Stimulated activated CD8-positive, alpha-beta memory T cell treated with anti-CD3 and anti-CD28 coated beads, Interleukin-2, amount 100 ng/mL, for 48 hours (primary cell): ENCODE measurements at regions not wholly inside any gene's neighbourhood (a gene's known extent, or its start where the extent isn't known, plus 50 kb on each side); places are given as distances from the start of the nearest gene placed in this dataset.
"Not testable (repeated sequence)": the region's sequence is repeated elsewhere in the genome, so short reads cannot be mapped to it uniquely, and the experiment has no call there.

Experiments
- DNase-seq, 2 donors: peaks; one replicate each; pipeline ENCODE4 v3.0.0-alpha.2; 2020; ENCODE audit warnings: low read depth in 2 of 2

DNA sequence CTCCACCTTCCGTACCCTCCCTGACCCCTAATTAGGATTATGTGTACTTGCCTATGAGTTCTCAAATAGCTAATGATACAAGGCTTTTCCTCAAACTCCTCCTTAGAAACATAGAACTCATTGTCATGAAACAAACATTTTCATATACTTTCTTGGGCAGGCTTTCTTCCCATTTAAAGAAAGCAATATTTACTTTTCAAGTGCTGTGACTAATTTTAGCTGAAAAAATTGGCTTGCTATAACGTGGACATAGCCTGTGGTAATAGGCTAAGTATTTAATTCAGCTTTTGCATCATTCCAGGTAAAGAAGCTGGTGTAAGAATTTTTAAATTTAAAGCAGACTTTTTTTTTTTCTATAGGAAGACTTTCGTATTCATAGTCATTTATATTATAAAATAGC, 208.7 kb downstream of the SOX2 start:
- DNase-seq, result no peak

DNA sequence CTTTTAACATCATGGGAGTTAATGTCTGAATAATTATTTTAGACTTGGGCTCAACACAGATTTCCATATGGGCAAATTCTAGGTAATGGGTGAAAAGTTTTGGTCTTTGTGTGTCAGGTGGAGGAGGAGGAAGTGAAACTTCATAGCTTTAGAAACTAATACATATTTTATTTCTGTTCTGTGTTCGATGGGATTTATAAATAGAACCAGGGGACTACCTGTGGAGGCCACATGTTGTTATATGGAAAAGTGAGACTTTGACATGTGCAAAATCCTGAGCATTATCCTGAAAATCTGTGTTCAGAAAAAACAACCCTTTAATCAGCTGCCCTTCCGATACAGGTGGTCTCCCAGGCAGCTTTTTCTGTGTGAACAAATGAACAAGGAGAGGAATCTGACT, 209.5 kb downstream of the SOX2 start:
- no peak for DNase-seq

DNA sequence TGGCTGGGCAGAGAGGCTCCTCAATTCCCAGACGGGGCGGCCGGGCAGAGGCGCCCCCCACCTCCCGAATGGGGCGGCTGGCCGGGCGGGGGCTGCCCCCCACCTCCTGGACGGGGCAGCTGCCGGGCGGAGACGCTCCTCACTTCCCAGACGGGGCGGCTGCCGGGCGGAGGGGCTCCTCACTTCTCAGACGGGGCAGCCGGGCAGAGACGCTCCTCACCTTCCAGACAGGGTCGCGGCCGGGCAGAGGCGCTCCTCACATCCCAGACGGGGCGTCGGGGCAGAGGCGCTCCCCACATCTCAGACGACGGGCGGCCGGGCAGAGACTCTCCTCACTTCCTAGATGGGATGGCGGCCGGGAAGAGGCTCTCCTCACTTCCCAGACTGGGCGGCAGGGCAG, 214.1 kb downstream of the SOX2 start:
- not testable (repeated sequence) for DNase-seq

DNA sequence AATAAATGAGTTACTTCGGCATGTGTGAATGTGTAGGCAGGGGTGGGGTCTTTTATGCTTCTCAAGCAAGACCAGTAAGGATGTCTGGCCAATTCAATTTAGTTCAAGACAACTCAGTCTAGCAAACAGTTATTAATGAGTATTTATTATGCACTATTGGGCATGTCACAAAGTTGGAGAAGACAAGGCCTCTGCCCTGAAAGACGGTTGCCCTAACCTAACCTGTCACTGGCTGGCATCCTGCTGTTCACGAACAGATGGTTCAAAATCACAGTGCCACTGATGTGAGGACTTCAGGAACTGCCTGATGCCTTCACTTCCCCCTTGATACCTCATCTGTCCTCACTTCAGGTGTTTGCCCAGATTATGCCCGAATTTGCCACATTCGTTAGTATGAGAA, 217.8 kb downstream of the SOX2 start:
- no peak for DNase-seq

DNA sequence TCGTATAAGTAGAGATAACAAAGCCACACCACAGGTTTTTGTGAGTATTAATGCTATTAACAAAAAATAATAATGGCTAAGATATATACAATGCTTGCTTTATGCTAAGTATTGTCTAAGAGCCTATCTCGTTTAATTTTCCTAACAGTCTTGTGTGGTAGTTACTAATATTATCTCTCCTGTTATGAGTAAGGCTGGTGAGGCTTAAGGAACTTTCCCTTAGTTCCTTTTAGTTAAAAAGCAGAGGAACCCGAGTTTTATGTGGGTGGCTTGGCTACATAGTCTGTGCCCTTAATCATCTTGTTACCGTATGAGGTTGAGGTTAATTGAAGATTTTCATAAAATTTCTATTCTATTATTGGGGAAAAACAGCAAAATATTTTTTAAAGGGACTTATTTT, 218.4 kb downstream of the SOX2 start:
- DNase-seq, result no peak

DNA sequence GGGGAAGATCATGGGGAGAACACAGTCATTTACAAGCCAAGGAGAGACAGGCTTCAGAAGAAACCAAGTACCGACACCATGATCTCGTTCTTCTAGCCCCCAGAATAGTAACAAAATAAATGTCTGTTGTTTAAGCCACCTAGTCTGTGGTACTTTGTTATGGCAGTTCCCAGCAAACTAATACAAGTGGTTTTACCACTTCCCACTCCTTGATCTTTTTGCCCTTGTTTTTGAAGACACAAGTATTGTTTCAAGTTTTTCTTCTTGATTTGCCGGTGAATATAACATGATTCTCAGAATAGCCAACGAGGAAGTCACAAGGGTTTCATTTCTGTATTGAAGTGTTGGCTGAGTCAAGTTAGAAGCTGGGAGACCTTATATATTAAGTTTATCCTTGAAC, 220.3 kb downstream of the SOX2 start:
- no peak for DNase-seq

DNA sequence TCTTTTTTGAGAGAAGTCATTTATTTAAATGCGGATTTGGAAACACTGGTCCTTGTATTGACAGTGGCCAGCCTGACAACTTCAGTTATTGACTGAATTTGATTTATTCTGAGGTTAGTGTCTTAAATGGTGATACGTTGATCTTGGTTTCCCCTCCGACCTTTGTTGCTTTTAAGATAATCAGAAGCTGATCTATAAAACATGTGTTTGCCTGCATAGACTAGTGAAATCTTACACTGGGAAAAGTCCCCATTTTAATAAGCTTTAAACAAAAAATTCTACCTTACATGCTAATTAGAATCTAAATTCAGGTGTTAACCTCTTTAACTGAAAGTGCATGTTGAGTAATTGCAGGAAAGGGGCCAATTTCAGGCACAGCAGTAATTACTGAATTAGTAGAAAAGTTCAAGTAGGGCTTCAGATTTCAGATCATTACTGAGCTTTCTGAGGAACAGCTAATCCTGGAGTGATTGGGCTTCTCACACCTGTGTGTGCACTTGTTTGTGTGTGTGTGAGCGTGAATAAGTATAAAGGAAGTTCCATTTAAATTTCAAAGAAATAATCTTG, 221.4 kb downstream of the SOX2 start:
- no peak for DNase-seq

DNA sequence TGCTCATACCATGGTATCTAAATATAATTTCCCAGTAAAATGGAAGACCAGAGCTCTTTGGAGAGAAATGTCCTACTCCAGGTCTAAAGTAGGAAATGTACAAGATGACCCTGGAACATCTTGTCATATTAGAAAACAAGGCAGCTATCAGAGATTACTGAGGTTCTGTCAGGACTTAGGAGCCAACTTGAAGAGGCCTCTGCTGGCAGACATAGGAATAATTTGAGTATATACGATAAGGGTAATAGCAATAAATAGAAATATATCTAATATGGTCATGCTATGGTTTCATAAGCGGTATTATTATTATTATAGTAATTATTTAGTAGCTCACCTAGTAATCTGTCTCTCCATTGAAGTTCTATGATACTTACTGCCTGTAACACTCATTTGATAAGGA, 224.2 kb downstream of the SOX2 start:
- DNase-seq, result no peak

DNA sequence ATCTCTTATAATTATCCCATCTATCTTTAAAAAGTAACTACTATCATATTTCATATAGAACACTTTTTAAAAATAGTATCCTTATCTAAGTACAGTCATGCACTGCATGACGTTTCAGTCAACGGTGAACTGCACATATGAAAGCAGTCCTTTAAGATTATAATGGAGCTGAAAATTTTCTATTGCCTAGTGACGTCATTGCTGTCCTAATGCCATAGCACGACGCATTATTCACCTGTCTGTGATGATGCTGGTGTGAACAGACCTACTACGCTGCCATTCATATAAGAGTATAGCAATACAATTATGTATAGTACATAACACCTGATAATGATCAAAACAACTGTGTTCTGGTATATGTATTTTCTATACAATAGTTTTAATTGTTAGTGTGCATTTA, 225.0 kb downstream of the SOX2 start:
- no peak for DNase-seq

DNA sequence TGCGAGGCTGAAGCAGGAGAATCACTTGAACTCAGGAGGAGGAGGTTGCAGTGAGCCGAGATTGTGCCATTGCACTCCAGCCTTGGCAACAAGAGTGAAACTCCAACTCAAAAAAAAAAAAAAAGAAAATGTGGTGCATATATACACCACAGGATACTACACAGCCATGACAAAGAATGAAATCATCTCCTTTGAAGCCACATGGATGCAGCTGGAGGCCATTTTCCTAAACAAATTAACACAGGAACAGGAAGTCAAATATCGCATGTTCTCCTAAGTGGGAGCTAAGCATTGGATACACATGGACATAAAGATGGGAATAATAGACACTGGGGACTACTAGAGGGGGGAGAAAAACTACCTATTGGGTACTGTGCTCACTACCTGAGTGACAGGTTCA, 226.9 kb downstream of the SOX2 start:
- not testable (repeated sequence) for DNase-seq

DNA sequence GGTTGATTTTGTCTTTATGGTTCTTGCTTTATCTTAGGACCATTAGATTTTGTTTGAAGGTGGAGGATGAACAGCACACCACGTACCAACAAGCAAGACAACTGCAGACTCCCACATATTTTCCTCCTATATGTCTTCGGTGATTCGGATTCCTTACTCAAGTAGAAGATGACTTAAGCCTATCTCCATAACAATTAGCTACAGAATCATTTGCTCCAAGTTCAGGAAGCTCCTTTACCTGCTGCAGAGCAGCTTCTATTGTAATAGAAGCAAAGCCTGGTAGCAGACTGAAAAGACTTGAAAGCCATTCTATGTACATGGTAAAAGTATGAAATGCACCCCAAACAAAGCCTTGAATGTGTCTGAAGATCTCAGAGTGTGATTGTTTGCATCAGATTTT, 229.0 kb downstream of the SOX2 start:
- DNase-seq, result no peak

DNA sequence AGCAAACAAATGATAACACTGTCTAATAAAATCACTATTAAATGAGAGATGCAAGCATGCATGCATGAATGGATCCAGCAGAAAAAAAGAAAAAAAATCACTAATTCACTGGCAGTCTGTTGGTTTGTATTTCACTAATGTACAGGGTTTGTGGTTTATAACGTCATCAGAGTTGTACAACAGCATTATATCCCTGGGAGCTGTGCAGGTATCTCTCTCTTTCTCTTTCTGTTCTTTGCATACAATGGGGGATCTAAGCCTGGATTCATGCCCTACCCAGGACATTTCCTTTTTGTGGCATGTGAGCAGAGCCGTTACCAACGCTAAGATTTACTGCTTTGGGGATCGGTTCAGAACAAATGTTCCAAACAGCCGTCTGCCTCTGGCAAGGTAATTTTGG, 229.5 kb downstream of the SOX2 start:
- DNase-seq, result no peak

DNA sequence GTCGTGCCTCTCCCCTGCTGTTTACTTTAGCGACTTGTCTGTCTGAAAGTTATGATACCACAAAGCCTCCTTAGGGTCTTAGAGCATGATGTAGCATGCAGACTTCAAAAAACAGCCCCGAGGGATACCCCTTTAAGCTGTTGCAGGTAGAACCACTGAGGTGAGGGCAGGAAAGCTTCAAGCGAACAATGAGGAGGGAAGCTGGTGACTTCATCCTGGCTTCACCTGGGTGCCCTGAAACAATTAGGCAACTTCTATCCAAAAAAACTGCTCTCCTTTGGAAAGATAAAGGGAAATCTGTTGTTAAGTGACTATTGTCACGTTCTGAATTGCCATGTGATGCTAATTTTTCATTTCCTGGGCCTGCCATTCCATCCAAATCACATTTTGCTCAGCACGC, 231.6 kb downstream of the SOX2 start:
- no peak for DNase-seq

DNA sequence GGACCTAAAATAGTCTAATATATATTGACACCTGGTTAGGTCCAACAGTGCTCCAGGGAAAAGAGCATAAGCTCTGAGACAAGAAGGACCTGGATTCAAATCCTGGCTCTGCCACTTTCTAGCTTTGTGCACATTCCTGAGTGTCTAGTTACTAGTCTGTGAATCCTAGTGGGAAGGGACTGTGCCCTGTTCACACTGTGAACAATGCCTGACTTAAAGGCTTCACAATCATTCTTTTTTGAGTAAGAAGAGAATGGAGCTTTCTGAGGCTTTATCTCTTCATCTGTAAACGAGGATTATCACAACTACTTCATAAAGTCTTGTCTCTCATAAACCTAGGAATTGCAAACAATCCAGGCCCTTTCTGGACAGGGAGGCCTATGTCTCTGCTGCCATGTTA, 235.9 kb downstream of the SOX2 start:
- no peak for DNase-seq

DNA sequence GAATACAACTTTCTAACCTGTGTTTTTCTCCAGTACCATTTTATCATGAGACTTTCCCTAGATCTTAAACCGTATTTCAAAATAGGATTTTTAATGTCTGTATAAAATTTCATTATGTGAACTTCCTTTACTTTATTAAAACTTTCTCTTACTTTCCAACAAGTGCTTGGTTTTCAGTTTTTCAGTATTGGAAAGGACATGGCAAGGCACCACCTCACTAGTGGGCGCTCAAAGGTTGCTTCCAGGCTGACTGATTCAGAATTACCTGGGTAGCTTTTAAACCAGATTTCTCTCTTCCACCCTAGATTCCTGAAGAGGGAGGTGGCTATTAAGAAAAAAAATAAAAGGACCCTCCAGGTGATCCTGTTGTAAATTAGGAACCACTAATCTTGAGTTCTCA, 236.6 kb downstream of the SOX2 start:
- DNase-seq, result no peak

DNA sequence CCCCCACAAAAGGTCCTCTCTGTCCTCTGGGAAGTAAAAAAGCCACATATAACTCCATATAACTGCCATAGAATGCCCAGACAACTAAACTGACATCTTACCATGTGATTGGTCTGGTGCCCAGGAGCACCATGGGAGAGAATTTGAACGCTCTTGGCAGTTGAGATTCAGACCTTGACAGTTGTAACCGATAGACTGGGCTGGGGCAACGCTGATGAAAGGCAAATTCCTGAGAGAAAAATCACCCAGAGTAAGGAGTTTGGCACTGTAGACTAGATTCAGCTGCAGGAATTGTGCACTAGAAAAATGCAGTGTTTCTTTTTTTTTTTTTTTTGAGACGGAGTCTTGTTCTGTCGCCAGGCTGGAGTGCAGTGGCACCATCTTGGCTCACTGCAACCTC, 240.5 kb downstream of the SOX2 start:
- DNase-seq, result no peak

DNA sequence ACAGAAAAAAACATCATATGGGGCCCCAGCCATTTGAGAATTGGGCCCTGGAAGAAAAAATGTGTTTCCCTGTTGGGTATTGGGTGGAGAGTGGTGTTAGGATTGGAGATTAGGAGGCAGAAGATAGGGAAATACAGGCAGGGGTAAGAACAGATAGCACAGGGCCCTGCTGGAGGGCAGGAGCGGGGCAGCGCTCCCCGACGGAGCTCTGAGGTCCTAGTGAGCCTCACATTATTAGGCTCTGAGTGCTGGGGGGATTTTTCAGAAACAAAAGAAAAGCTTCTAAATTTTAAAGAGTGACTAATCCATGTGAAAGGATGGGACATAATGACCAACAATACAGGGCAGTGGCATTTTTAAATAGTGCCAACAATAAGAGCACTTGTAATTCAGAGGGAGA, 241.2 kb downstream of the SOX2 start:
- no peak for DNase-seq

DNA sequence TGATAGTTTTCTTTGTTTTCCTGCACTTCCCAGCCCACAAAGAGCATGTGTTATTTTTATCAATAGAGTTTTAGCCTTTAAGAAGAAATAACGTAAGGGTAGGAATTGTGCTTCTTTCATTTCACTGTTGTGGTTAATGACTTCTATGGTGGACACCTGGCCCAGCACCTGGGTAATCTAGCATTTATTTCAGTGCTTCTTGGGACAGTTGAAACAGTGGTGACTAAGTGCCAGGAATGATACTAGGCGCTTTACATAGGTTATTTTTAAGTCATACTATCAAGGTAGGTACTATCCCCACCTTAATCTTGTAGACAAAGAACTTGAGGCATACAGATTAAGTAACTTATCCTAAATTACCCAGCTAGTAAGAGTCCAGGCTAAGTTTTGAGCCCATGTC, 243.8 kb downstream of the SOX2 start:
- no peak for DNase-seq

DNA sequence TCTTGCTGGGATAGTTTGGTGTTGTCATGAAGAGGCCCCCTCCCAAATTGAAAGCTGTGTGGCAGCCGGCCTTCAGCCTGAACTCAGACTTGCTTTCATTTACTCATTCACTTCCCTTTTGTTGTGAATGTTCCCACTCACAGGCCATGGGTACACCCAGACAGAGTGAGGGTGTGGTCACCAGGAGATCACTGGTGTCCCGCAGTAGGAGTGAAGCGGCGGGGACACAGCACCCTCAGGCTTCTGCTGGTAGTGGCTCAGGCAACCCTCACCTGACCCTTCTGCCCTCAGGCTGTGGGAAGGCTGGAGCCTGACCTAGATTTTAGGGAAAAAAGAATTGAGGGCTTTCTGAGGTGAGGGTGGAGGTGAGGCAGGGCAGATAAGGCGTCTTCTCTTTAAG, 244.4 kb downstream of the SOX2 start:
- DNase-seq, result no peak

DNA sequence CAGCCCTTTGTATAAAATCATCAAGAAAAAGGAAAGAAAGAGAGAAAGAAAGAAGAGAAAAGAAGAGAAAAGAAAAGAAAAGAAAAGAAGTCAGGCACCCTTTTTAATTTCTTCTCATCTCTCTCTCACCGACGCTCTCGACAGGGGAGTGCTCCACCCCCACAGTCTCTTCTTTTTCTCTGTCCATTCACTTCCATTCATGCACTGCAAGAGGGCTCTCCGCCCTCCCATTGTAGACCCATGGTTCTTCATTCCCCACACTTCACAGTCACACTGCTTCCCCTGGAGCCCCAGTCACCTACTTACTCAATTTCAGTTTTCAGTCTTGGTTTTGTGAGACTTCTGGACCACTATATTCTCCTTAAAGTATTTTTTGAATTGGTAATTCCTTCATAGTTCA, 254.7 kb downstream of the SOX2 start:
- DNase-seq, result no peak

DNA sequence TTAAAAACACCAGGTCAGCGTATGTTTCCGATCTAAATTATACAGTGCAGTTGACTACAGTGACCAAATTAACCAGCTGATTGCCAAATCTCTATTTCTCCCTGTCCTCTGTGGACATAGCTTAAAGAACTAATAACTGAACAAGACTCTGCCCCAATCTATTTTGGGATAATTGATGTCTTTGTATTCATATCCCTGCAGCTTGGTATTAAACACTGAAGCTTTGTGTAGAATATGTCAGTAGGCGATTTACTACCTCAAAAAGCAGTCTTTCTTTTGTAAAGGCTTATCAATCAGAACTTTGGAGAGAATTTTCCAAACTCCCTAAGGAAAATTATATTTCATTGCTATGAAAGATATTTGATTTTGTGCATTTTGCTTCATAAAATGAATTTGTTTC, 258.2 kb downstream of the SOX2 start:
- no peak for DNase-seq

DNA sequence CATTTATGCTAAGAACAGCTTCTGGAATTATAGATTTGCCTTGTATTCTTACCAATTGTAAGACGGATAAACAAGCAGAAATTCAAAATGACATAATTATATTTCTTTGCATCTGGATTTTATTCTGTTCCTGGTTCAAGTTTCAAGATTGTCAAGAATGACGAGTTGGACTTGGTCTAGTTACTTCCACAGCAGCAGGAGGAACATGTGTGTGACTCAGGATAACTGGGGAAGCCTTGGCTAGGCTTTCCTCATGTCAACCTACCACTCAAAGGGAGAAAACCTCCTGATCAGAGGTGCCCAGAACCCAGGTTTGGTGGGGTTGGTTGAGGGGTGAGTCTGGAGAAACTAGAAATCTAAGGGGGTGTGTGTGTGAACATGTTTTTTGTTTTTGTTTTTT, 259.7 kb downstream of the SOX2 start:
- DNase-seq, result no peak

DNA sequence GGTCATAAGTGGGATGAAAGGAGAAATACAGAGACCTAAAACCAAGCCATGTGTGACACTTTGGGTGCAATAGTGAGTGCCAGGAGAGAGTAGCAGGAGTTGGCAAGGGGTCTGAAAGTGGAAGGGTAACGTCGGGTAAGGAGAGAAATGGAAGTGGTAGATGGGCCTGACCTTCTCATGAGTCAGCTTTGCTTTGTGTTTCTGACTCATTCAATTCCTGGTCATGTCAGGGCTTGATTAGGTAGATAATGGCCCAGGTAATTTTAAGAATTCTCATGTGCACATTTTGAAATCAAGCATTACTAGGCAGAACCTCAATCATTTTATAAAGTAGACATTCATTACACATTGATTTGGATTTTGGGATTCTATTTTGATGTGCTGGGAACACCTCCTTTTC, 262.5 kb downstream of the SOX2 start:
- no peak for DNase-seq

DNA sequence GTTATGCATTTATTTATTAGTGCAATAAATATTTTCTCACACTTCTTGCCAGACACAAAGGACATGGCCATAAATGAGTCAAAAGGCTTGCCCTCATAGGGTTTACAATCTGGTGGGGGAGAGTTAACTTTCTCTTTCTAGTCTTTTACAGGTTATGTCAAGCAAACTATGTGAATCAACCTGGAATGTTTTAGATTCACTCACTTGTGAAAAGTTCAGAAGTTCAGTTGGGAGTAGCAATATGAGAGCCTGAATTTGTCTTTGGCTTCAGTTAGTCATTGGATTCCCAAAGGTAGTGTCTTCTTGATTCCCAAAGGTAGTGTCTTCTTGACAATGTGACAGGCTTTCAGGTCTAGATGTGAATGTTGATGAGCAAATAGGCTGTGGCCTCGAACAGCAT, 264.8 kb downstream of the SOX2 start:
- DNase-seq, result no peak

DNA sequence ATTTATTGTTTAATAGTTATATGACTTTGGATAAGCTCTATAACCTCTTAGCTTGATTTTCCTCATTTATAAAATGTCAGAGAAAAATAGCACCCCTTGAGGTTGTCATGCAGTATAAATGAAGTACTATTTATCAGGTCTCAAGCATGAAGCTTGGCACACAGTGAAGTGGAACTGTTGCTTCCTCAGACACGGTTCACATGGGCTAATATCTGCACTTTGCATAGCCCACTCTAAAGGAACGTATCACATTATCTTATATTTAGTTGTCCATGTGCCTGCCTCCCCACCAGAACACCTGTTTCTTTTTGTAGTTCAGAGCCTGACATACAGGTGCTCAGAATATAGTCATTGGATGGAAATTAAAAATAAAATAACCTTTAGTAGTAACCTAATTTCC, 273.7 kb downstream of the SOX2 start:
- no peak for DNase-seq
